HG02943 (cell line): ENCODE measurements at regions not wholly inside any gene's neighbourhood (a gene's known extent, or its start where the extent isn't known, plus 50 kb on each side); places are given as distances from the start of the nearest gene placed in this dataset.
"Not testable (repeated sequence)": the region's sequence is repeated elsewhere in the genome, so short reads cannot be mapped to it uniquely, and the experiment has no call there.

Experiments used
- ATAC-seq: cut with Tn5 transposase; IDR thresholded peaks from one replicate; pipeline ENCODE4 v1.9.1; 2021; ENCODE audit warnings: mild to moderate bottlenecking, low read depth, moderate library complexity; ENCODE audit not compliant: unreplicated experiment

DNA sequence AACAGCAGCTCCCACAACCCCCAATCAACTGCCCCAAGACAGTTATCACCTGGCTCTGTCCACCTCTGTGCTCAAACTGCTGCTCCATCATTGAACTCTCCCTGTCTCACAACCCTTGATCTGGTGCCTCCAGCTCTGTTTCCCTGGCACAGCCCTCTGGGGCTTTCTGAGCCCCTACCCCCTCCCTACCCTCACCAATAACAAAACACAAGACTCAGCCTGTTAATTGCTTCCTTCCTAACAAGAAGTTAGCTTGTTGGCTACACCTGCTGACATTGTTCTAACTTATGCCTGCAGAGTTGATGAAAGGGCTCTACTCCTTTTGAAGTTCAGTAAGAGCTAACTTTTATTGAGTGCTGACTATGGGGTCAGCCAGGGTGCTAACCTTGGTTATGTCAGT is 99.4 kb upstream of the FNDC3A start:
- no peak for ATAC-seq

GRCh38 chr13:48879432-48879831 is 96.3 kb upstream of the FNDC3A start:
- ATAC-seq, result no peak

GRCh38 chr13:48879854-48880253 is 95.9 kb upstream of the FNDC3A start:
- no peak for ATAC-seq

DNA sequence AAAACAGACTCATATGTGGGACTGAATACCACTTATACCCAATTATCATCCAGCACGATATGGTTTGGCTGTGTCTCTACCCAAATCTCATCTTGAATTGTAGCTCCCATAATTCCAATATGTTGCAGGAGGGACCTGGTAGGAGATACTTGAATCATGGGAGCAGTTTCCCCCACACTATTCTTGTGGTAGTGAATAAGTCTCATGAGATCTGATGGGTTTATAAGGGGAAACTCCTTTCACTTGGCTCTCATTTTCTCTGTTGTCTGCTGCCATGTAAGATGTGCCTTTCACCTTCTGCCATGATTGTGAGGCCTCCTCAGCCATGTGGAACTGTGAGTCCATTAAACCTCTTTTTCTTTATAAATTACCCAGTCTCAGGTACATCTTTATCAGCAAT is 91.9 kb upstream of the FNDC3A start:
- not testable (repeated sequence) for ATAC-seq

GRCh38 chr13:48885027-48885395 is 90.7 kb upstream of the FNDC3A start:
- no peak for ATAC-seq

GRCh38 chr13:48888613-48889012 is 87.1 kb upstream of the FNDC3A start:
- ATAC-seq, result no peak

DNA sequence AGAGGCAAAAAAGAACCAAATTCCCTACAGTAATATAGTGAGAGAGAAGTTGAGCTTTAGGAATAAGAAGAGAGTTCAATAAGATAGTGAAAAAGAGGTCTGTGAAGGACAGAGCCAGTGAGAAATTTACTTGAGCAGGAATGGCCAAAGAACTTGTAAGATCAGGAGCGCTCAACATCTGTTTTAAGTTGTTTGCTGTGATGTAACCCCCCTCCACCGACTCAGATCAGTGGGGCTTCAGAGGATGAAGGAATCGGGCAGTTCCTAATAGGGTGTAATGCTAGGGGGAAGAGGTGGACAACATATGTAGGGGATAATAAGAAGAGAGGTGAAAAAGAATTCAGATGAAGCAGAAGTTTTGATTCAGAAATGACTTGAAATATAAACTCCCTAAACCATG is 85.3 kb upstream of the FNDC3A start:
- no peak for ATAC-seq

GRCh38 chr13:48891586-48891985 is 84.1 kb upstream of the FNDC3A start:
- ATAC-seq, result no peak

GRCh38 chr13:48892053-48892687 is 83.5 kb upstream of the FNDC3A start:
- ATAC-seq, result no peak

DNA sequence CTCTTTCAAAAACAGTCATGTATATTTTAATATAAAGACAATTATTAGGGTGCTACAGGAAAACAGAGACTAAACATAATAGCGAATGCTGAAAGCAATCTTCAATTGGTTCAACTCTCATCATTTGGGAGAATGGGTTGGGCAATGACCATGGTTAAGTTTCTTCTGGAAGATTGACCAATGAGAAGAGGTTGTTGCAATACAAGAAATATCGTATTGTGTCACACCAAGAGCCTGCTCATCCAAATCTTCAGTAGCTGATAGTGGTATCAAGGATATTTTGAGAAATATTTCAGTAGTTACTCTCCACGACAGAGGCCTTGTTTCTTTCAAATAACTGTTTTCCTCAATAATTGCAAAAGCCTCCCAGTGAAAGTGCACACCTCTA is 83.0 kb upstream of the FNDC3A start:
- no peak for ATAC-seq

DNA sequence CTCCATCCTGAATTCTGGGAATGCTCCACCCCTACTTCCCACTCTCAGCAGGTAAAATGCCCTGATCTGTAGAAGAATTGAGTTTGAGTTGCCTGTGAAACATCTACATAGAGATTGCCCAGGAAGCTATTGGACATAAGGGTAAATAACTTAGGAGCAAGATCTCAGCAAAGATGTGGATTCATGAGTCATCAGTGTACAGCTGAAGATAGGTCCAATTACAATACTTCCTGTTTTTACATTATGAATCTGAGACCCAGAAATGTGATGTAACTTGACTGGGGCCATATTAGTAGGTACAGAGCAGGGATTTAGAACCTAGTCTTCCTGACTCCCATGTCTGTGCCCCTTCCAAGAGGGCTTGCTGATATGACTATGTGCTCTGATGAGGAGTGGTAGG is 79.4 kb upstream of the FNDC3A start:
- no peak for ATAC-seq

GRCh38 chr13:48901781-48902180 is 73.9 kb upstream of the FNDC3A start:
- ATAC-seq, result no peak

GRCh38 chr13:48902368-48902767 is 73.3 kb upstream of the FNDC3A start:
- ATAC-seq, result no peak

DNA sequence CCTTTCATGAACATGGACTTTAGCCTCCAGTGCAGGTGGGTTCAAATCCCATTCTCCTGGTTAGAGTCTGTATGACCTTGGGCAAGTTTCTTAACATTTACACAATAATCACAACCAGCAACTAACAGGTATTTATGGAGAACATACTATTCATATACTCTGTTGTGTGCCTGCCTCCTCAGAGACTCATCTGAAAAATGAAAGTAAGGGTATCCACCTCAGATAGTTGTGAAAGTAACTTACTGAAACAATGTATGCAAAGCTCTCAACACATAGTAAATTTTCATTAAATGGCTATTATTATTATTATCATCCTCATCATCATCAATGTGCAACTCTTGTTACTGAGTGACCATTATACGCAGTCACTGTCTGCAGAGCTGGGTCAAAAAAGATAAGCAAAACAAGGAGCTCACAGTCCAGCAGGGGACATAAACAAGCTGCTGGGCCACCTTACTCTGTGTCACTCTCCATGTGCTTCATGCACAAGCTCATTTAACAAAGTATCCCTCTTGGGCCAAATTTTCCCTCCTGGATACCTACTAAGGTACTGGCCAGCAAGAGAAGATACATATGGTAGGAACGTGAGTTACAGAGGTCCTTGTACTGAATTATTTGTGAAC is 70.9 kb upstream of the FNDC3A start:
- no peak for ATAC-seq

GRCh38 chr13:48906200-48906599 is 69.5 kb upstream of the FNDC3A start:
- no peak for ATAC-seq

DNA sequence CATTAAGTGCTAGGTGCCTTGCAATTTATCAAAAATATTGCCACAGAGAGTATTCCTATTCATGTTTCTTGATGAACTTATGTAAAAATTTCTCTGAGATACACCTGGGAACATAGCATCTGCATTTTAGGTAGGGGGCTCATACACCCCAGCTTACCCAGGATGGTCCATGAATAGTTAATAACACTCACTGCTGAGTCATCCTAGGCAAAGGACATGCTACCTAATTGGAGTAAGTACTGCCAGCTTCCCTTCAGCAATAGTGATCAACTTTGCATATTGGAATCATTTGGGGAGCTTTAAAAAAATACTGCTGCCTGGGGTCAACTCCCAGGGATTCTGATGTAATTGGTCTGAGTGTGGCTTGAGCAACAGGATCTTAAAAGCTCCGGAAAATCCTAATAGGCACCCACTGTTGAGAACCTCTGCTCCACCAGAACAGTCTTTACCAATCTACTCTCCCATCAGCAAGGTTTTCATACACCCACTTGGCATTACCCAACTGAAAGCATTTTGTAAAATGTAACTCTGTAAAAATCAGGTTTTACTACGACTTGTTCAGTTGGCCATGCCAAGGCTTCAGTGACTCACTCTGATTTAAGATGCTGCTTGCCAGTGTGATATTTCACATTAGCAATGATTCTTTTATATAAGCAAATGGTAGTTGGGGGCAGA is 67.2 kb upstream of the FNDC3A start:
- ATAC-seq, result no peak

DNA sequence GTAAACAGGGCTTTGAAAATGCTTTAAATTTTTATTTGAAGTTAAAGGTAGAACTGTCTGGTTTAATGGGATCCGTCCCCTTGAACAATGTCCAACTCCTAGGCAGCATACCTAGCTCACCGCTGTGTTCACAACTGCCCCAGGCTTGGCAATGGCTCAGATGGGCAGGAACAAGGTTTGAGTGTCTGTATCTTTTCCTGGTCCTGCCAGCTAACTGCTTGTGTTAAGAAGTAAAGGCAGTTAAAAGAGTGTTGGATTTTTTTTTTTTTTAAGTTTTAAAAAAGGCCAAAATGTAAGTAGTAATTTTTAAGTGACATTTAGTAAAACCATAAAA is 66.7 kb upstream of the FNDC3A start:
- ATAC-seq, result no peak

DNA sequence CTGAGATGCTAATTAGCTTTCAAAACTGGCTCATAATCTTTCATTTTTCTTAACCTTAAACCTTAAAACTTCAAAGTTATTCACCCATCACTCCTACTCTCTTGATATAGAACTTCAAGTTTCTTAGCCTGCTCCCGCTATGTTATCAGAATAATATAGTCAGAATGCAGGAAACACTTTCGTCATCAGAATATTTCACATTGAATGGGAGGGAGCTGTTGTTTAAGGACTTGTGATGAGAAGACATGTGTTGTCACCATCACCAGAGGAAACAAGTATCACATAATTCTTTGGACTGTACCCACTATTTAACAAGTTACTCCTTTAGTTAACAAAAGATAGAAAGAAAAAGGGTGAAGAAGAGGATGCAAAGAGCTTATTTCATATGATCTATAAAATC is 65.0 kb upstream of the FNDC3A start:
- no peak for ATAC-seq

DNA sequence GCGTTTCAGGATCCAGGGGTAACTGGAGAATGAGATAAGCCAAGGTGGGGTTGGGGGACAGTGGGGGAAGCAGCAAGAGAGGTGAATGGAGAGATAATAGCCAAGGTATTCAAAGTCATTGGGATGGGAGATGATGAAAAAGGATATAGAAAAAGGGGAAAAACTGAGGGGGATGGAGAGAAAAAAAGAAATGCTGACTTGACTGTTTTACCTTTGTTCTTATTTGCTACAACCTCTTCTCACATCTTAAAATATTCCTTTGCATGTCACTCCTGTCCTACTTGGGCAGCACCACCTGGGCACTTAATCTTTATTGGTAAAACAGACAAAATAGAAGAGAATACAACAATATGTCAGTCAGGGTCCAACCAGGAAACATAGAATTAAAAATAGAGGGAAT is 56.0 kb upstream of the FNDC3A start:
- ATAC-seq, result no peak

- ATAC-seq, result no peak
These were observed 55.0 kb upstream of the FNDC3A start for GRCh38 chr13:48920730-48921129.

DNA sequence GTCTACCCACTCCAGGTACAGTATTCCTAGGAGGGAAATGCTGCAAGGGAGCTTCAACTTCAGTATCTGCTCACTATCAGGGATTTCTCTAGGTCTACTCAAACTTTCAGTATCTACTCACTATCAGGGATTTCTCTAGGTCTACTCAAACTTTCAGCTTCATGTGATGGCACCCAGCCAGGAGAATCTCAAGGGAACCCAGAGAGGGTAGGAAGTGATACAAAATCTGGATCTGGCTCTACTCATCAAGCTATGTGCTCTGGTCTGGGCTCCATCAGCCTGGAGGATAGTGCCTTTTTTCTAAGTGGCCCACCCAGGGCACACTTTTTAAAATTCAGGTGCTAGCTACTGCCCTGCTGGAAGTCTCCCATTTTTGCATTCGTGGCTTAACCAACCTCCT is 52.3 kb upstream of the FNDC3A start:
- ATAC-seq, result no peak

- ATAC-seq, result no peak
These were observed 50.7 kb upstream of the FNDC3A start for GRCh38 chr13:48925001-48925400.
